NCI-H446 (cell line): ENCODE measurements at regions not wholly inside any gene's neighbourhood (a gene's known extent, or its start where the extent isn't known, plus 50 kb on each side); places are given as distances from the start of the nearest gene placed in this dataset.

Experiments
- DNase-seq, 2 experiments: peaks; one replicate each; lab custom pipeline; 2025; lab: John Stamatoyannopoulos, UW

GRCh38 chr4:54543088-54543795 lies 114.5 kb upstream of the KIT start:
- no peak for DNase-seq

DNA sequence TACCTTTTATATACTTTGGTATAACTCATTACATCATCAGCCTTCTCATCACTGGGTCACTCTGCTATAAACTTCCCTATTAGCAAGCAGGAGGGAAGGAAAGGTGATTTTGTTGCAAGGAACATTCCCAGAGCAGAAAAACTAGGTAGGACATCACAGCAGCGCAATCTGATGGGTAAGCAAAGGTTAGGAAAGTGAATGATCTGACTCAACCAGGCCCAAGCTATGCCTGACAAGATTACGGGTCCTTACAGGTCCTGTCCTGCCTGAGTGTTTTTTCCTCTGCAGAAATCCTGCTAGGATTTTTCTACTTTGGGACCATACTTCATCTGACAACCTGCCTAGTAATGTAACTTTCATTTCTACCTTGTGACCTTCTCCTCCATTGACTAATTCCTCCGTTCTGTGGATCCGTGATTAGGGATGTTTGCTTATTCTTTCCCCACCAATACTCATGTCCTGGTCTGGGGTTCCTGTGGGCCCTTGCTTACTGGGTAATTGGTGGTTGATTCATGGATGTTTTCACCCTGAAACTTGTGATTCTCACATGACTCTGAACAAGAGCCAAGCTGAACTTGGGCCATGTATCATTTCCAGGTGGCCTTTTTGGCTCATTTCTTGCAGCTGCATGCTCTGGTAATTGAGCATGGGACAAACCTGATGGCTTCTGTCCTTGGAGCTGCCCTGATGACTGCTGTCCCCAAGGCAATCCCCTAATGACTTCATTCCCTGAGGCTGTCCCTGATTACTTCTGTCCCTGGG lies 111.9 kb upstream of the KIT start:
- no peak for DNase-seq

DNA sequence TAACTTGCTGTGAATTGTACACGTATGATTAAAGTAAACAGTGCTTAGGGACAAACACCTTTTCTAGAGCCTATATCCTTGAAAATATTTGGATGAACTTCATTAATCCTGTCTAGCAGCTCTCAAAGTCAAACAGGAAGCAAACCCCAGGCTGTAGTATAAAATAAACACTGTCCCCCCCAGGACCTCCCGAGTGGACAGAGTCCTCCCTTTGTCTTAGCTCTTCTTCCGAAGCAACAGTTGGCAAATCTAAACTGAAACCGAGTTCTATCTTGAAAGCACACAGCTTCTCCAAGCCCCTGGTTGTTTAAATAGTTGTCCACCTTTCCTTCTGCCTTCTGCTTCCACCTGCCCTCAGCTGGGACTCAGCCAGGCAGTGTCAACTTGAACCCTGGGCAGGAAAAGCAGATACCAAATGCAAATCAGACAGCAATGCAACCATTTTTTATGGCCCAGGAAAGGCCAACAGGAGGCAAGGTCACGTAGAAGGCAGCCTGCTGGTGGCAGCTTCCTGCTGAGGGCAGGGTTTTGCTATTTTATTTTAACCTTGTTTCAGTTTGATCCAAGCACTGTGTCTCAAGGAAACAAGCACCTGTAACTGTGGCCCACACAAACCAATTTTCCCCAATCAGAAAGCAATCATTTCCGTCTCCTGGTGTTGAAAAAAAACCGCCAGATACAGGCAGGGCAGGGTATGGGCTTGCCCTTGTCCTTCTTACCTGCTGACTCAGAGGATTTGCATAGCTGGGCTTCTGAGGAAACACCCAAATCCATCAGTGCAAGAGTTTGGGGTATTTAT lies 110.3 kb upstream of the KIT start:
- DNase-seq = no peak

DNA sequence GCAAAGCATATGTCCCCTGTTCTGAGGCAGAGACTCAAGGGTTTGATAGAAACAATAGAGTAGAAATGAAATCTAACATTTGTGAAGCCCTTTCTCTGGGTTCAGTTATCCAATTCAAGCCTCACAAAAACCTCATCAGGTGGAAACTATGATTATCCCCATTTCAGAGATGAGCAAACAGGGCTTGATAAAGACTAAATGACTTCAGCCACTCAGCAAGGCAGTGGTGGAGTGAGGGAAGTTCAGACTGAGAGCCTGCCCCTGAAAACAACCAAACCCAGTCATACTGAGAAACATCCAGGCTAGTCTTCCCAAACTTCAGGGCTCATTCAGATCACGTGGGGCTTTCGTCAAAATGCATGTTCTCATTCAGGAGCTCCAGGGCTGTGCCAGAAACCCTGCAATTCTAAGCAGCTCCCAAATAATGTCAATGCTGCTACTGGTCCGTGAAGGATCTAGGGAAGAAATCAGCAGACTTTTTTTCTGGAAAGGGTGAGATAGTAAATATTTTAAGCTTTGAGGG lies 109.6 kb upstream of the KIT start:
- no peak for DNase-seq

- no peak for DNase-seq
These were observed 108.8 kb upstream of the KIT start for GRCh38 chr4:54548831-54549460.

- DNase-seq = no peak
These were observed 107.2 kb upstream of the KIT start for GRCh38 chr4:54550395-54551171.

GRCh38 chr4:54553001-54553400 lies 104.8 kb upstream of the KIT start:
- DNase-seq = no peak

DNA sequence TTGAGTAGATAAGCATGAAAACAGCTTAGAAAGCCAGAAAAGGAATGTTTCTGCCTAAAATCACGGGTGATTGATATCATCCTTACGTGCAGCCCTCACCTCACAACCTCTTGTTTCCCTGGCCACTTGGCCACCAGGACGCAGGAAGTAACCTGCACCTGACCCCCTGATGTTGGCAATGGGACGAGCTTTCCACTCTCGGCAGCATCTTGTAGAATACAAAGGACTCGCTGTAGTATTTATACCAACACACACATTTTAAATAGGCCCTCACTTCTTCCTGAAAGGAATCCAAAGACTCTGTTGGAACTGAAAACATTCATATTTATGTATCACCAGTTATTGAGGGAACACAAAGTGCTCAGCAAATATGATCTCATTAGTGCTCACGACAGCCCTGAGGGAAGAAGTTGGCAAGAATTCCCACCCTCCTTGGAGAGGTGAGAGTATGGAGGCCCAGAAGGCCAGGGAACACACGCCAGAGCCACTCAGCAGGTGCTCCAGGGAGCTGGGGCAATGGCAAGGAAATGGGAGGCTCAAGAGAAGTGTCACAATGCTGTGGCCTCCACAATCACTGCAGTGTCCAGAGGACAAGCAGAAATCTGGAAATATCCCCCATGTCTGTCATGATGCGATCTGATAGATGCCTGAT lies 103.3 kb upstream of the KIT start:
- no peak for DNase-seq

DNA sequence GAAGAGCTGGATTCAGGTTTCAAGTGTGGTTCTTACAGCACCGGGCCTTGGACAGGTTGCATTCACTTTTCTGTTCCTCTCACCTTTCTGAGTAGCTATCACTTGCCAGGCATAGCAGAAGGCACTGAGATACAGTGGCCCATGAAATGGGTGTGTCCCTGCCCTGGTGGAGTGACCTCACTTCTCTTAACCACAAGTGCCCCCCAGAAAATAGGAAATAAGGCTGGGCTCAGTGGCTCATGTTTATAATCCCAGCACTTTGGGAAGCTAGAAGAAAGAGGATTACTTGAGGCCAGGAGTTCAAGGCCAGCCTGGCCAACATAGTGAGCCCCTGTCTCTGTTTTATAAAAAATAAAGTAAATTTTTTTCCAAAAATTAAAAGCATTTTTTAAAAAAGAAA lies 101.7 kb upstream of the KIT start:
- no peak for DNase-seq

- DNase-seq = no peak
These were observed 101.2 kb upstream of the KIT start for GRCh38 chr4:54556587-54556986.

- no peak for DNase-seq
These were observed 98.7 kb upstream of the KIT start for GRCh38 chr4:54558889-54559677.

- no peak for DNase-seq
These were observed 97.2 kb upstream of the KIT start for GRCh38 chr4:54560513-54560912.

GRCh38 chr4:54561940-54562339 lies 95.8 kb upstream of the KIT start:
- DNase-seq = no peak

DNA sequence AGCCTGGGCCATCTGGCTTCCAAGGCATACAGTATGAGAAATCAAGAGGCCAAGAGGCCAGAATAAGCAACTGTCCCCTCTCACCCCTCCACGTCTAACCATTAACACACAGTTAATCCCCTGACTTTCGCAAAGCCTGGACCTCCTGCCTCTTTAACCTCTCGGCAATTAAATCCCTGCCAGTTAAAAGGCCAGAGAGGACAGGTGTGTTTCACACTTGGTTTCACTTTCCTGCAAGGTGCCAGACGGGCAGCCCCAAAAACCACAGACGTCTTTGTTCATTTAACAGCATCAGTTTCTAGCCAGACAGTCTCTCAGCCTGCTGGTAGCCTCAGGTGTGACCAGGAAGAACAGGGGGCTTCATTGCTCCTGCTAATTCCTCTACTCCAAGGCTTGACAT lies 91.1 kb upstream of the KIT start:
- no peak for DNase-seq

- no peak for DNase-seq
These were observed 90.4 kb upstream of the KIT start for GRCh38 chr4:54567327-54567726.

DNA sequence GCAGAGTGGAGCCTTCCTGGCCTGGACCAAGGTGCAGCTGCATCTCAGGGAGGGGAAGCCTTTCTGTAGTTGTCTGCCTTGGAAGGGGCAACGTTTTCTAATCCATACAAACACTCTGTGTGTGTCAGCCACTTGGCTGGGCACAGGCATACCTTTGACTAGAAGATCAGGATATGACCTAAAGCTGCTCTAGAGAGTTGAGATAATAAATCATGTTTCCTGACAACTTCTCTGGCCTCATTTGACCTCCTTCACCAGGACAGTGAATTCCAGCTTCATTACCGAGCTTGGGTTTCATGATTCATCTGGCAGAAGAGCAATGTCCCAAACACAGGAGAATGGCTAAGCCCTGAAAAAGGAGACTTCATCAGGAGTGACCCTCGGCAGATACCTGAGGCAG lies 89.6 kb upstream of the KIT start:
- DNase-seq = no peak

GRCh38 chr4:54570822-54571221 lies 86.9 kb upstream of the KIT start:
- DNase-seq = no peak

- DNase-seq = no peak
These were observed 86.2 kb upstream of the KIT start for GRCh38 chr4:54571293-54572151.

GRCh38 chr4:54572152-54572542 lies 85.6 kb upstream of the KIT start:
- DNase-seq = no peak
